Upper lobe of left lung (tissue), 4 donors: ENCODE measurements at regions not wholly inside any gene's neighbourhood (a gene's known extent, or its start where the extent isn't known, plus 50 kb on each side); places are given as distances from the start of the nearest gene placed in this dataset.

Experiments
- POLR2A ChIP-seq, 4 donors: fragments of 450-650 bp; IDR thresholded peaks; one replicate each; pipeline ENCODE4 v1.5.1; 2016 to 2017; ENCODE audit warnings: antibody characterized with exemption in 4 of 4, mild to moderate bottlenecking in 2 of 4
- TF ChIP-seq, protein P1 (sequence below), 6 experiments: fragments of 450-650 bp in 4 of 6; fragments of 200-600 bp in 2 of 6; sonication (generic) in 2 of 6; IDR thresholded peaks; one replicate each; pipeline ENCODE4 v1.5.1; 2016 to 2019; ENCODE audit warnings: antibody characterized with exemption in 6 of 6

DNA sequence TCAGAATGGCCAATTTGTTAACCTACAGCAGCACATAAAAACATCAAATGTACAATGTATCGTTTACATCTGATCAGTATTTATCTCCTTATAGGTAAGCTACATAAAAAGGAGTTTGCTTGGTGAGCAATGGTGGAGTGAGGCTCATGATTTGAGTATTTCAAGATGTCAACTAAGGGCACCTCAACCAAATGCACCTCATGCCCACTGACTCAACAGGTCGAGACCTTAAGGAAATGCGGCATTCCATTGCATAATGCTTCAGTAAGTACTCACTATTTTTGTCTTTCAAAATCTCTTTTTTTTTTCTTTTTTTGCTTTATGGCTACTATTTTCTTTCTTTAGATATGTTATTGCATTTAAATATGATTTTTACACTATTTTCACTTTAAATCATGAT, 181.0 kb upstream of the TLL1 start:
- TF ChIP-seq POLR2A (IDR thresholded peaks at IDR 0.05), result no peak
- TF ChIP-seq, protein P1, sequence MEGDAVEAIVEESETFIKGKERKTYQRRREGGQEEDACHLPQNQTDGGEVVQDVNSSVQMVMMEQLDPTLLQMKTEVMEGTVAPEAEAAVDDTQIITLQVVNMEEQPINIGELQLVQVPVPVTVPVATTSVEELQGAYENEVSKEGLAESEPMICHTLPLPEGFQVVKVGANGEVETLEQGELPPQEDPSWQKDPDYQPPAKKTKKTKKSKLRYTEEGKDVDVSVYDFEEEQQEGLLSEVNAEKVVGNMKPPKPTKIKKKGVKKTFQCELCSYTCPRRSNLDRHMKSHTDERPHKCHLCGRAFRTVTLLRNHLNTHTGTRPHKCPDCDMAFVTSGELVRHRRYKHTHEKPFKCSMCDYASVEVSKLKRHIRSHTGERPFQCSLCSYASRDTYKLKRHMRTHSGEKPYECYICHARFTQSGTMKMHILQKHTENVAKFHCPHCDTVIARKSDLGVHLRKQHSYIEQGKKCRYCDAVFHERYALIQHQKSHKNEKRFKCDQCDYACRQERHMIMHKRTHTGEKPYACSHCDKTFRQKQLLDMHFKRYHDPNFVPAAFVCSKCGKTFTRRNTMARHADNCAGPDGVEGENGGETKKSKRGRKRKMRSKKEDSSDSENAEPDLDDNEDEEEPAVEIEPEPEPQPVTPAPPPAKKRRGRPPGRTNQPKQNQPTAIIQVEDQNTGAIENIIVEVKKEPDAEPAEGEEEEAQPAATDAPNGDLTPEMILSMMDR (IDR thresholded peaks at IDR 0.05), result no peak
